Daoy (cell line): ENCODE measurements at regions not wholly inside any gene's neighbourhood (a gene's known extent, or its start where the extent isn't known, plus 50 kb on each side); places are given as distances from the start of the nearest gene placed in this dataset.

ENCODE experiments used
- DNase-seq: peaks from one replicate; pipeline ENCODE4 v3.0.0-alpha.2; 2015; ENCODE audit warnings: low read depth

GRCh38 chr7:125046767-125047166, 117.1 kb upstream of the POT1 start:
- no peak for DNase-seq

GRCh38 chr7:125033506-125033905, 103.9 kb upstream of the POT1 start:
- DNase-seq, result peak; percentile 9

- DNase-seq, result no peak
Measured at GRCh38 chr7:125032943-125033342, 103.3 kb upstream of the POT1 start.

- no peak for DNase-seq
Measured at GRCh38 chr7:125030756-125031387, 101.2 kb upstream of the POT1 start.

- no peak for DNase-seq
Measured at GRCh38 chr7:125025620-125026019, 96.0 kb upstream of the POT1 start.

- DNase-seq, result no peak
Measured at GRCh38 chr7:125020801-125021200, 91.2 kb upstream of the POT1 start.

GRCh38 chr7:125010540-125010939, 80.9 kb upstream of the POT1 start:
- DNase-seq, result no peak

GRCh38 chr7:124996778-124997177, 67.2 kb upstream of the POT1 start:
- no peak for DNase-seq

- peak; percentile 72 for DNase-seq
Measured at GRCh38 chr7:124992851-124993562, 63.4 kb upstream of the POT1 start.

GRCh38 chr7:124989911-124990310, 60.3 kb upstream of the POT1 start:
- no peak for DNase-seq
